GM12878 (cell line): ENCODE measurements at regions not wholly inside any gene's neighbourhood (a gene's known extent, or its start where the extent isn't known, plus 50 kb on each side); places are given as distances from the start of the nearest gene placed in this dataset.

Source experiments
- ATAC-seq: fragments of 200-7000 bp; cut with Tn5 transposase; 3 replicates; pipeline ENCODE4 v1.9.1; 2020; ENCODE audit warnings: mild to moderate bottlenecking, moderate library complexity
- BruUV-seq: library from RNA; stranded (reverse); fragments of 400-500 nt; replicated peaks from 2 replicates; lab custom pipeline; 2021; lab: Mats Ljungman, UMichigan
- CTCF ChIA-PET: fragments of 300-600 bp; sonication (Branson Sonifier 250); formaldehyde crosslinking; extraction: SDS; loops from one replicate; lab custom pipeline; 2021; ENCODE audit warnings: inconsistent platforms; lab: Yijun Ruan, JAX
- POLR2A ChIA-PET: fragments of 350-600 bp; formaldehyde crosslinking; extraction: SDS; loops from one replicate; lab custom pipeline; 2021; ENCODE audit warnings: inconsistent platforms; lab: Charles Lee
- RAD21 ChIA-PET: fragments of 300-600 bp; sonication (Branson Sonifier 250); formaldehyde crosslinking; loops from one replicate; lab custom pipeline; 2023; ENCODE audit warnings: antibody characterized with exemption; ENCODE audit not compliant: unreplicated experiment; lab: Charles Lee
- SMC1A ChIA-PET: fragments of 300-600 bp; sonication (Branson Sonifier 250); formaldehyde crosslinking; loops from one replicate; lab custom pipeline; 2023; ENCODE audit not compliant: unreplicated experiment, uncharacterized antibody; lab: Charles Lee
- DNase-seq: peaks from one replicate; pipeline ENCODE4 v3.0.0-alpha.2; 2011; ENCODE audit warnings: low read depth, low spot score
- FAIRE-seq: peaks from 3 replicates; lab custom pipeline; 2011; peaks lifted over from hg19 to GRCh38; lab: Jason Lieb, UNC
- H2AFZ ChIP-seq: 2 replicates; pipeline ENCODE4 v1.6.0; 2011; ENCODE audit warnings: low read depth, low read length, control low read depth; ENCODE audit not compliant: control insufficient read depth
- H3K27ac ChIP-seq: 2 replicates; pipeline ENCODE4 v1.5.1; 2011; ENCODE audit warnings: control low read depth; ENCODE audit not compliant: control insufficient read depth, insufficient read depth
- H3K27me3 ChIP-seq, 2 experiments: replicated peaks in 1 of 2; 2 replicates each; pipeline versions ENCODE4 v1.6.0 to v1.6.1; 2011; ENCODE audit warnings: low read length in 1 of 2; ENCODE audit not compliant: control insufficient read depth in 2 of 2, insufficient read depth in 2 of 2
- H3K36me3 ChIP-seq, 2 experiments: 2 replicates each; pipeline ENCODE4 v1.5.1; 2011; ENCODE audit warnings: low read length in 1 of 2; ENCODE audit not compliant: control insufficient read depth in 2 of 2, insufficient read depth in 2 of 2
- H3K4me1 ChIP-seq: 2 replicates; pipeline ENCODE4 v1.6.1; 2011; ENCODE audit warnings: mild to moderate bottlenecking, low read length, moderate library complexity, mixed read lengths; ENCODE audit not compliant: control insufficient read depth, insufficient read depth
- H3K4me2 ChIP-seq: 2 replicates; pipeline ENCODE4 v1.6.0; 2011; ENCODE audit warnings: control low read depth; ENCODE audit not compliant: control insufficient read depth, insufficient read depth
- H3K4me3 ChIP-seq: fragments of 200-600 bp; sonication (generic); 2 replicates; pipeline ENCODE4 v1.5.1; 2016
- H3K79me2 ChIP-seq: 2 replicates; pipeline ENCODE4 v1.6.0; 2011; ENCODE audit warnings: low read length; ENCODE audit not compliant: control insufficient read depth, insufficient read depth
- H3K9ac ChIP-seq: 2 replicates; pipeline ENCODE4 v1.8.0; 2011; ENCODE audit warnings: low read length, control low read depth, mixed read lengths; ENCODE audit not compliant: control insufficient read depth, insufficient read depth
- H3K9me3 ChIP-seq: replicated peaks from 3 replicates; pipeline ENCODE4 v1.5.1; 2011; ENCODE audit warnings: mild to moderate bottlenecking, low read length; ENCODE audit not compliant: control insufficient read depth, insufficient read depth
- H4K20me1 ChIP-seq: 2 replicates; pipeline ENCODE4 v1.6.0; 2011; ENCODE audit not compliant: control insufficient read depth, insufficient read depth
- ATF7 ChIP-seq: fragments of 450-650 bp; IDR thresholded peaks from 2 replicates; pipeline ENCODE4 v1.6.1; 2016; ENCODE audit warnings: low read depth, mild to moderate bottlenecking
- CBX5 ChIP-seq: sonication (generic); IDR thresholded peaks from 2 replicates; pipeline ENCODE4 v1.6.1; 2016; ENCODE audit warnings: low read depth, moderate library complexity, mild to moderate bottlenecking, inconsistent platforms
- CREB1 ChIP-seq: IDR thresholded peaks from 2 replicates; pipeline ENCODE4 v1.6.1; 2012; ENCODE audit warnings: low read depth, mild to moderate bottlenecking, inconsistent platforms
- GATAD2B ChIP-seq: fragments of 450-650 bp; conservative IDR thresholded peaks from 2 replicates; pipeline ENCODE4 v1.6.1; 2017; ENCODE audit warnings: low read depth, mild to moderate bottlenecking, moderate library complexity
- HCFC1 ChIP-seq: fragments of 150-350 bp; IDR thresholded peaks from 2 replicates; pipeline ENCODE4 v1.6.1; 2014; ENCODE audit warnings: low read length
- NFXL1 ChIP-seq: fragments of 450-650 bp; IDR thresholded peaks from 2 replicates; pipeline ENCODE4 v1.6.1; 2017; ENCODE audit warnings: antibody characterized with exemption, mild to moderate bottlenecking, borderline replicate concordance
- RAD21 ChIP-seq: IDR thresholded peaks from 2 replicates; pipeline ENCODE4 v1.6.1; 2011; ENCODE audit warnings: mild to moderate bottlenecking, low read depth, low read length, moderate library complexity; ENCODE audit not compliant: insufficient read depth
- STAT3 ChIP-seq: IDR thresholded peaks from 2 replicates; pipeline ENCODE4 v1.6.1; 2011; ENCODE audit warnings: low read depth, low read length, improper control_type of control experiment
- YY1 ChIP-seq: IDR thresholded peaks from 2 replicates; pipeline ENCODE4 v1.6.1; 2011; ENCODE audit warnings: low read depth, mild to moderate bottlenecking, low read length
- ZBTB4 ChIP-seq: fragments of 450-650 bp; formaldehyde crosslinking; IDR thresholded peaks from 2 replicates; pipeline ENCODE4 v1.4.0; 2022; ENCODE audit warnings: mild to moderate bottlenecking, moderate library complexity
- ZNF592 ChIP-seq: fragments of 450-650 bp; IDR thresholded peaks from 2 replicates; pipeline ENCODE4 v1.6.1; 2017; ENCODE audit warnings: mild to moderate bottlenecking, moderate library complexity
- WGBS: methylation state at CpG from one replicate; pipeline ENCODE4 v1.1.6; 2016; ENCODE audit warnings: low lambda C conversion rate; ENCODE audit not compliant: insufficient replicate concordance, insufficient coverage; ENCODE audit errors: missing lambda C conversion rate; 5-methylcytosine and 5-hydroxymethylcytosine counted together
- in situ Hi-C: fragments of 300-500 bp; cut with MboI; formaldehyde crosslinking; loops from 9 replicates; pipeline ENCODE4 v1.14.3; 2018; ENCODE audit warnings: mixed read lengths
- intact Hi-C: fragments of 100-400 bp; cut with micrococcal nuclease; formaldehyde crosslinking; loops from one replicate; pipeline ENCODE4 v1.14.2; 2022; ENCODE audit not compliant: unreplicated experiment
- TF ChIP-seq, protein P1 (sequence below): IDR thresholded peaks from 2 replicates; pipeline ENCODE4 v1.6.1; 2012; ENCODE audit warnings: mild to moderate bottlenecking, low read depth, low read length
- TF ChIP-seq, protein P2 (sequence below): IDR thresholded peaks from 2 replicates; pipeline ENCODE4 v1.6.1; 2011; ENCODE audit warnings: low read depth, mild to moderate bottlenecking, low read length, moderate library complexity, borderline replicate concordance; ENCODE audit errors: extremely low read depth

GRCh38 chr10:4638099-4638498 lies 187.9 kb upstream of the AKR1E2 start:
- CTCF ChIA-PET, result no interaction called here
- POLR2A ChIA-PET, result no interaction called here
- WGBS, result 20% methylated on average over 3 of the region's 3 CpGs
- RAD21 ChIA-PET, result no interaction called here
- Histone ChIP-seq H2AFZ (no peak overlapping the region), H4K20me1 (no peaks in the 10 kb centered on the region), H3K4me2 (no peak overlapping the region), H3K79me2 (no peaks in the 10 kb centered on the region), H3K36me3 (no peaks in the 10 kb centered on the region), H3K9ac (no peak overlapping the region), H3K9me3 (no peaks in the 10 kb centered on the region), H3K27me3 (no peaks in the 10 kb centered on the region), H3K27ac (no peak overlapping the region), H3K4me1 (no peaks in the 10 kb centered on the region), H3K4me3 (no peak overlapping the region)
- SMC1A ChIA-PET, result no interaction called here
- in situ Hi-C loops, result no loop called here
- intact Hi-C loops, result no loop called here
- no peak for FAIRE-seq
- no peak for DNase-seq
- no TSS peak for BruUV-seq
- ATAC-seq, result no peak
- TF ChIP-seq YY1 (no peak), STAT3 (no peak), CREB1 (no peak), ATF7 (no peak), NFXL1 (no peak), ZBTB4 (CRISPR knock-in tag) (no peak), ZNF592 (no peak), GATAD2B (no peak), HCFC1 (no peak), RAD21 (no peak), CBX5 (no peak)
- TF ChIP-seq, protein P1, sequence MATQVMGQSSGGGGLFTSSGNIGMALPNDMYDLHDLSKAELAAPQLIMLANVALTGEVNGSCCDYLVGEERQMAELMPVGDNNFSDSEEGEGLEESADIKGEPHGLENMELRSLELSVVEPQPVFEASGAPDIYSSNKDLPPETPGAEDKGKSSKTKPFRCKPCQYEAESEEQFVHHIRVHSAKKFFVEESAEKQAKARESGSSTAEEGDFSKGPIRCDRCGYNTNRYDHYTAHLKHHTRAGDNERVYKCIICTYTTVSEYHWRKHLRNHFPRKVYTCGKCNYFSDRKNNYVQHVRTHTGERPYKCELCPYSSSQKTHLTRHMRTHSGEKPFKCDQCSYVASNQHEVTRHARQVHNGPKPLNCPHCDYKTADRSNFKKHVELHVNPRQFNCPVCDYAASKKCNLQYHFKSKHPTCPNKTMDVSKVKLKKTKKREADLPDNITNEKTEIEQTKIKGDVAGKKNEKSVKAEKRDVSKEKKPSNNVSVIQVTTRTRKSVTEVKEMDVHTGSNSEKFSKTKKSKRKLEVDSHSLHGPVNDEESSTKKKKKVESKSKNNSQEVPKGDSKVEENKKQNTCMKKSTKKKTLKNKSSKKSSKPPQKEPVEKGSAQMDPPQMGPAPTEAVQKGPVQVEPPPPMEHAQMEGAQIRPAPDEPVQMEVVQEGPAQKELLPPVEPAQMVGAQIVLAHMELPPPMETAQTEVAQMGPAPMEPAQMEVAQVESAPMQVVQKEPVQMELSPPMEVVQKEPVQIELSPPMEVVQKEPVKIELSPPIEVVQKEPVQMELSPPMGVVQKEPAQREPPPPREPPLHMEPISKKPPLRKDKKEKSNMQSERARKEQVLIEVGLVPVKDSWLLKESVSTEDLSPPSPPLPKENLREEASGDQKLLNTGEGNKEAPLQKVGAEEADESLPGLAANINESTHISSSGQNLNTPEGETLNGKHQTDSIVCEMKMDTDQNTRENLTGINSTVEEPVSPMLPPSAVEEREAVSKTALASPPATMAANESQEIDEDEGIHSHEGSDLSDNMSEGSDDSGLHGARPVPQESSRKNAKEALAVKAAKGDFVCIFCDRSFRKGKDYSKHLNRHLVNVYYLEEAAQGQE, result no peak
- TF ChIP-seq, protein P2, sequence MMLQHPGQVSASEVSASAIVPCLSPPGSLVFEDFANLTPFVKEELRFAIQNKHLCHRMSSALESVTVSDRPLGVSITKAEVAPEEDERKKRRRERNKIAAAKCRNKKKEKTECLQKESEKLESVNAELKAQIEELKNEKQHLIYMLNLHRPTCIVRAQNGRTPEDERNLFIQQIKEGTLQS, result no peak
